ENCODE measurements at regions not wholly inside any gene's neighbourhood (a gene's known extent, or its start where the extent isn't known, plus 50 kb on each side); places are given as distances from the start of the nearest gene placed in this dataset.

- DNase-seq (ENCODE audit: low spot score), result peak; percentile 16
- no peaks in the 10 kb centered on the region for H4K20me1 ChIP-seq (ENCODE audit: insufficient read depth, low read length)
- H3K27ac ChIP-seq (ENCODE audit: extremely low read length, insufficient read depth, low read length), result no peak overlapping the region
- H3K36me3 ChIP-seq (replicated peaks in 1 of 2; ENCODE audit: control insufficient read depth in 1 of 2, insufficient read depth in 2 of 2, low read length in 2 of 2), result no peaks in the 10 kb centered on the region
- no peak overlapping the region for H2AFZ ChIP-seq (ENCODE audit: low read length)
- POLR2A ChIA-PET, result no interaction called here
- TF ChIP-seq RARG (CRISPR knock-in tag; IDR thresholded peaks at IDR 0.05; ENCODE audit: low read depth) (no peak), RAD21 (CRISPR knock-in tag; IDR thresholded peaks at IDR 0.05) (peak; percentile 47), SMC3 (IDR thresholded peaks at IDR 0.05; ENCODE audit: low read length) (peak; percentile 58), ZFP36 (IDR thresholded peaks at IDR 0.05; ENCODE audit: borderline replicate concordance, low read depth, low read length, partially characterized antibody) (peak; percentile 41), STAG1 (CRISPR knock-in tag; IDR thresholded peaks at IDR 0.05) (peak; percentile 89), MIXL1 (CRISPR knock-in tag; IDR thresholded peaks at IDR 0.05) (0 out of 2 replicates have a peak, but pooled peaks have one; percentile 24), KAT7 (CRISPR knock-in tag; IDR thresholded peaks at IDR 0.05; ENCODE audit: borderline replicate concordance) (no peak), ZNF263 (CRISPR knock-in tag; IDR thresholded peaks at IDR 0.05) (peak; percentile 87), KDM3A (CRISPR knock-in tag; IDR thresholded peaks at IDR 0.05; ENCODE audit: low read depth) (no peak), KDM2A (CRISPR knock-in tag; IDR thresholded peaks at IDR 0.05; ENCODE audit: borderline replicate concordance, low read depth) (peak; percentile 63; the same call in 1 of the 2 replicates)
- TF ChIP-seq, protein P1, sequence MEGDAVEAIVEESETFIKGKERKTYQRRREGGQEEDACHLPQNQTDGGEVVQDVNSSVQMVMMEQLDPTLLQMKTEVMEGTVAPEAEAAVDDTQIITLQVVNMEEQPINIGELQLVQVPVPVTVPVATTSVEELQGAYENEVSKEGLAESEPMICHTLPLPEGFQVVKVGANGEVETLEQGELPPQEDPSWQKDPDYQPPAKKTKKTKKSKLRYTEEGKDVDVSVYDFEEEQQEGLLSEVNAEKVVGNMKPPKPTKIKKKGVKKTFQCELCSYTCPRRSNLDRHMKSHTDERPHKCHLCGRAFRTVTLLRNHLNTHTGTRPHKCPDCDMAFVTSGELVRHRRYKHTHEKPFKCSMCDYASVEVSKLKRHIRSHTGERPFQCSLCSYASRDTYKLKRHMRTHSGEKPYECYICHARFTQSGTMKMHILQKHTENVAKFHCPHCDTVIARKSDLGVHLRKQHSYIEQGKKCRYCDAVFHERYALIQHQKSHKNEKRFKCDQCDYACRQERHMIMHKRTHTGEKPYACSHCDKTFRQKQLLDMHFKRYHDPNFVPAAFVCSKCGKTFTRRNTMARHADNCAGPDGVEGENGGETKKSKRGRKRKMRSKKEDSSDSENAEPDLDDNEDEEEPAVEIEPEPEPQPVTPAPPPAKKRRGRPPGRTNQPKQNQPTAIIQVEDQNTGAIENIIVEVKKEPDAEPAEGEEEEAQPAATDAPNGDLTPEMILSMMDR (CRISPR knock-in tag; IDR thresholded peaks at IDR 0.05), result peak; percentile 85
- no TSS peak for BruUV-seq (replicated peaks)
- peaks cover 0 to 5% of the 10 kb centered on the region in 2 experiments; a peak in 2 of 5 replicates for H3K27me3 ChIP-seq (ENCODE audit: control insufficient read depth in 1 of 2, insufficient read depth in 2 of 2, low read length in 2 of 2)
- under 1% methylated on average over 10 of the region's 12 CpGs for WGBS (ENCODE audit: low lambda C conversion rate)
- H3K4me1 ChIP-seq (ENCODE audit: insufficient read depth, low read length), result no peaks in the 10 kb centered on the region
- CTCF ChIA-PET (ENCODE audit: low intra/inter-chr PET ratio, low total read pairs), result interaction anchor here (1.0 to 1.7 kb wide), 4 partner anchors 227 to 576 kb away, joined by 3 to 8 read pairs (median 6); no protein-coding TSS in a partner anchor
- no peak overlapping the region for H3K4me3 ChIP-seq (replicated peaks in 1 of 3; ENCODE audit: insufficient read depth in 1 of 3, low read depth in 2 of 3, low read length in 3 of 3)
- no peak overlapping the region for H3K4me2 ChIP-seq (ENCODE audit: low read depth, low read length)
- H3K79me2 ChIP-seq (ENCODE audit: insufficient read depth, low read length), result no peaks in the 10 kb centered on the region
- in situ Hi-C loops (cut with HindIII; ENCODE audit: extremely low pct_ligation_motif_present, low pct_unique_long_range_greater_than_20kb) (loop anchor here (10.0 to 25.0 kb wide), 2 partner anchors 380 to 512 kb away; no protein-coding TSS in a partner anchor), intact Hi-C loops (cut with micrococcal nuclease; ENCODE audit: unreplicated experiment) (loop anchor here (1.0 to 5.0 kb wide), 6 partner anchors 116 to 577 kb away; no protein-coding TSS in a partner anchor)
- peak; percentile 95 for ATAC-seq
- H3K9me3 ChIP-seq (ENCODE audit: low read length), result no peaks in the 10 kb centered on the region
- no peak overlapping the region for H3K9ac ChIP-seq (ENCODE audit: insufficient read depth, low read depth, low read length)
- FAIRE-seq, result peak; percentile 21
These were observed 201.7 kb downstream of the EXOC5 start for GRCh38 chr14:57066887-57067513.

All from HepG2 (cell line).